ENCODE measurements at regions not wholly inside any gene's neighbourhood (a gene's known extent, or its start where the extent isn't known, plus 50 kb on each side); places are given as distances from the start of the nearest gene placed in this dataset.

GRCh38 chr1:93013145-93014065 is 52.1 kb upstream of the DIPK1A start:
- H3K27ac ChIP-seq: no peak overlapping the region
- CTCF ChIA-PET: interaction anchor here (0.5 to 1.6 kb wide), 3 partner anchors 19 to 358 kb away, joined by 3 to 5 read pairs (median 3); no protein-coding TSS in a partner anchor
- DNase-seq (ENCODE audit: low spot score): no peak
- TF ChIP-seq CTCF (conservative IDR thresholded peaks at IDR 0.05; ENCODE audit: low read depth): no peak
- POLR2A ChIA-PET (ENCODE audit: low non-redundant PET): no interaction called here

- no peak for TF ChIP-seq CTCF (conservative IDR thresholded peaks at IDR 0.05; ENCODE audit: low read depth)
- no peak for DNase-seq (ENCODE audit: low spot score)
- no peak overlapping the region for H3K27ac ChIP-seq
- ChIA-PET CTCF (interaction anchor here (1.6 kb wide), 1 partner anchor 48 kb away, joined by 5 read pairs; no protein-coding TSS in a partner anchor), POLR2A (ENCODE audit: low non-redundant PET) (no interaction called here)
Observed at GRCh38 chr1:93014168-93014567, 52.9 kb upstream of the DIPK1A start.

GRCh38 chr1:93015590-93015989 is 54.3 kb upstream of the DIPK1A start:
- ChIA-PET CTCF (interaction anchor here (0.7 to 1.0 kb wide), 2 partner anchors 56 to 530 kb away, joined by 3 read pairs; no protein-coding TSS in a partner anchor), POLR2A (ENCODE audit: low non-redundant PET) (no interaction called here)
- TF ChIP-seq CTCF (conservative IDR thresholded peaks at IDR 0.05; ENCODE audit: low read depth): no peak
- DNase-seq (ENCODE audit: low spot score): peak; percentile 74
- no peak overlapping the region for H3K27ac ChIP-seq

DNA sequence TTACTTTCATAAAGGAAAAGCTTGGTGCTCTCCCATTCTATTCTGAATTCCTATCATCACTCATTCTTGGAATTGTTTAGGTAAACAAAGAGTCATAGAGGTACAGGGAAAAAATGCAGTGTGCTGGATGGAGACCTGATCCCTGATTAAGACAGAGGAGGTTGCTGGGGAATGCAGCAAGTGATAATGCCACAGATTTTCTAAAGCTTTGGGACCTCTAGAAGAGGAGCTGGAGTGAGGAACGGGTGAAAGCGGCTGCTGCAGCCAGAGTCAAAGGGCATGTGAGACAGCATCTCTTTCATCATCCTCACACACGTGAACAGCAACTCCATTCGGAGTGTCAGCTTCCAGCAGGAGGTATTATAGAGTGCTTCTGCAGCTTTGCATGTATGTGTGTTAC is 54.9 kb upstream of the DIPK1A start:
- POLR2A ChIA-PET (ENCODE audit: low non-redundant PET): no interaction called here
- CTCF ChIA-PET: interaction anchor here (0.5 to 1.0 kb wide), 4 partner anchors 46 to 592 kb away, joined by 3 read pairs; no protein-coding TSS in a partner anchor
- no peak for TF ChIP-seq CTCF (conservative IDR thresholded peaks at IDR 0.05; ENCODE audit: low read depth)
- no peak overlapping the region for H3K27ac ChIP-seq
- DNase-seq (ENCODE audit: low spot score): no peak

- POLR2A ChIA-PET (ENCODE audit: low non-redundant PET): no interaction called here
- TF ChIP-seq CTCF (conservative IDR thresholded peaks at IDR 0.05; ENCODE audit: low read depth): peak; percentile 83
- H3K27ac ChIP-seq: no peak overlapping the region
- peak; percentile 44 for DNase-seq (ENCODE audit: low spot score)
- CTCF ChIA-PET: interaction anchor here (0.5 to 2.8 kb wide), 7 partner anchors 13 to 1509 kb away, joined by 3 to 16 read pairs (median 3); no protein-coding TSS in a partner anchor
Observed at GRCh38 chr1:93021539-93022134, 57.4 kb upstream of the MTF2 start.

GRCh38 chr1:93022580-93022979 is 56.5 kb upstream of the MTF2 start:
- TF ChIP-seq CTCF (conservative IDR thresholded peaks at IDR 0.05; ENCODE audit: low read depth): no peak
- H3K27ac ChIP-seq: no peak overlapping the region
- DNase-seq (ENCODE audit: low spot score): no peak
- CTCF ChIA-PET: interaction anchor here (2.8 kb wide), 1 partner anchor 40 kb away, joined by 16 read pairs; no protein-coding TSS in a partner anchor
- POLR2A ChIA-PET (ENCODE audit: low non-redundant PET): no interaction called here
